GM19023 (cell line): ENCODE measurements at regions not wholly inside any gene's neighbourhood (a gene's known extent, or its start where the extent isn't known, plus 50 kb on each side); places are given as distances from the start of the nearest gene placed in this dataset.
"Not testable (repeated sequence)": the region's sequence is repeated elsewhere in the genome, so short reads cannot be mapped to it uniquely, and the experiment has no call there.

Experiments used
- ATAC-seq: cut with Tn5 transposase; IDR thresholded peaks from one replicate; pipeline ENCODE4 v1.9.1; 2021; ENCODE audit warnings: mild to moderate bottlenecking, moderate library complexity; ENCODE audit not compliant: unreplicated experiment

GRCh38 chr3:34102288-34102687 is 303.9 kb downstream of the PDCD6IP start:
- ATAC-seq = no peak

DNA sequence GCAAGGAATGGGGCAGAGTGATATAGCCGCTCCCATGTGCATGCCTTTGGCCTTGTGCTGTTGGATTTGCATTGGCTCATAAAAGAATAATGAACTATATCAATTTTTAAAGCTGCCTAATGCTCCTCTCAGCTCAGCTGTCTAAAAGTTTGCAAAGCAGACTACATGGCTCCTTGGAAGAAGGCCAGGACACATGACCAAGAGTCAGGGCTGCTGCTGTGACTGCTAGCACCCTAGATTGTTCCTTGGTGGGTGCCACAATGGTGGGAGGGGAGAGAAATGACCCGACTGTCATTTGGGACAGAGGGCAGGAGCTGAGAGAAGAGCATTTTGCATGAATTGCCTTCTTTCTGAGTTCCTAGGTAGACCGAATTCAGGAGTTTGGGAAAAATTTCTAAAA is 307.9 kb downstream of the PDCD6IP start:
- no peak for ATAC-seq

- ATAC-seq = peak; percentile 34
Observed at GRCh38 chr3:34106879-34107278, 308.4 kb downstream of the PDCD6IP start.

DNA sequence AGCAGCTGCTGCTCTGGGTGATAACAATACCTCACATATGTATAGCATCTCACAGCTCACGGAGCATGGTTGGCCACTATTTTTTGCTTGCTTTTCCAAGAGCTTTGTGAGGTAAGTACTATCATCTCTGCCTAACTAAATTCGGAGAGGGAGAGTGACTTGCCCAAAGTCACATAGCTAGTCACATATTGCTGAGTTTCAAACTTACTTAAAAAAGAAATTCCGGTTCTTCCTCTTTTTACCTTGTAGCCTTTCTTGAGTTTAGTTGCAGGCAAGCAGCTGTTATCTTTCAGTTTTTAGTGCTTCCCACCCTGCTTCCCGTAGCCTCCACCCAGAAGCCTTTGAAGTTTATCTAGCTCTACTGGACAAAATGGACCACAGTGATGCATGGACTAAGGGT is 309.2 kb downstream of the PDCD6IP start:
- peak; percentile 45 for ATAC-seq

DNA sequence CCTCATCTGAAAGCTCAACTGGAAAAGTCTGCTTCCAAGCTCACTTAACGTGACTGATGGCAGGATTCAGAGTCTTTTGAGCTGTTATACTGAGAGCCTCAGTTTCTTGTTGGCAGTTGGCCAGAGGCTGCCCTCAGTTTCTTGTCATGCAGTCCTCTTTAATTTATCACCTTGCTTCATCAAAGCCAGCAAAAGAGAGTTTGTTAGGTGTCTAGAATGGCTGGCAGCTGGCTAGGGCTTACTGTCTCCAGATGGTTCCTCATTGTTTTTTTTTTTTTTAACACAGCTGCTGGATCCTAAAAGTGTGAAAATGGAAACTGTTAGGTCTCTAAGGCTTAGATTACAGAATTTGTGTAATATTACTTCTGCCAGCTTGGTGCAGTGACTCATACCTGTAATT is 310.6 kb downstream of the PDCD6IP start:
- no peak for ATAC-seq

GRCh38 chr3:34109846-34110245 is 311.4 kb downstream of the PDCD6IP start:
- ATAC-seq = no peak

- no peak for ATAC-seq
Observed at GRCh38 chr3:34111361-34111760, 312.9 kb downstream of the PDCD6IP start.

DNA sequence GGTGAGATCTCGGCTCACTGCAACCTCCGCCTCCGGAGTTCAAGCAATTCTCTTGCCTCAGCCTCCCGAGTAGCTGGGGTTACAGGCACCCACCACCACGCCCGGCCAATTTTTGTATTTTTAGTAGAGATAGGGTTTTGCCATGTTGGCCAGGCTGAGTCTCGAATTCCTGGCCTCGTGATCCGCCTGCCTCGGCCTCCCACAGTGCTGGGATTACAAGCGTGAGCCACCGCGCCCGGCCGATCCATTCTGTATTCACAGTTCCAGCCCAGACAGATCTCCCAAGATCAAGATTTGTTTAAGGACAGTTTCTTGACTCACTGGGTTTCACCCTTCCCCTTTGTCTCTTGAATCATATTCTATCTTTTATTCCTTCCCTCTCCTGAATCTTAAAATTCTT is 313.8 kb downstream of the PDCD6IP start:
- not testable (repeated sequence) for ATAC-seq

- no peak for ATAC-seq
Observed at GRCh38 chr3:34131091-34131490, 332.7 kb downstream of the PDCD6IP start.

DNA sequence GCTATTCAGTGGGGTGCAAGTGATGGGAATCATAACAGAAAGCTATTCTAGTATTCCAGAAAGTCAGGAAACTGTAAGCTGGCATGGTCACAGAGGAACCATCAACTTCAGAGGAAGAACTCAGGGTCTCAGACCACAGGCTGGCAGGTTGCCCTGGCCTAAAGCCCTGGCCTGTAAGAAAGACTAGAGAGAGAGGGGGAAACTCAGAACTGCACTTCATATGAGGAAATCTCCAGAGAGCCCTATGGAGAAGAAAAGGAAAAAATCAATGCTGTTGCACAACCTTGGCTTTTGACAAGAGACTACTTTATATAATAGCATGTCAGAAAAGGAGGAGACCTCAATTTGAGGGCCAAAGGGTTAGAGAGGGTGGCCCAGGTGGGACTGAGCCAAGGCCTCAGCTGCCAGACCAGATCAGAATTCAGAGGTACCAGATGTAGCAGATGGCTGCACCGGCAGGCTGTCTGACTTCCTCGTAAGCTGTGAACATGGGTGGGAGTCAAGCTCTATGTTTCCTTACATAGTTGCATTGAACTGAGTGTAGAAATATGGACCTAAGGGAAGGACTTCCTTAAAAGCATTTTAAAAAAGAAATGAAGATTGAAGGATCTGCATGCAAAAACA is 333.8 kb downstream of the PDCD6IP start:
- no peak for ATAC-seq

DNA sequence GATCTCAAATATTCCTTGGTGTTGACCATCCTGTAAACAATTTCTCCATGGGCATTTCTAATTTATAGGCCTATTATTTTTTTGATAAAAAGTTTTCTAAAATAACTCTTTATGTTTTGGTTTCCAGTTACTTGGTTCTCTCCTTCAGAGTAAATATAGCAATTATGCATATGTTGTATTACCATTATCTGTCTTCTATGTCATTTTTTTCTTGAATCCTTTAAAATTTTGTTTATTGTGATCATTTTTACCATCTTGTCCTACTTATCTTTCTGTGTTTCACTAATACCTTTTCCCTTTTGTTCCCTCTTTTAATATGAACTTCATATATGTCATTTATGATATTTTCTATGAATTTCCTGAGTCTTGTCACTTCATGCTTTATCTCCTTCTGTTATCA is 341.1 kb downstream of the PDCD6IP start:
- no peak for ATAC-seq

- no peak for ATAC-seq
Observed at GRCh38 chr3:34140616-34141015, 342.2 kb downstream of the PDCD6IP start.

DNA sequence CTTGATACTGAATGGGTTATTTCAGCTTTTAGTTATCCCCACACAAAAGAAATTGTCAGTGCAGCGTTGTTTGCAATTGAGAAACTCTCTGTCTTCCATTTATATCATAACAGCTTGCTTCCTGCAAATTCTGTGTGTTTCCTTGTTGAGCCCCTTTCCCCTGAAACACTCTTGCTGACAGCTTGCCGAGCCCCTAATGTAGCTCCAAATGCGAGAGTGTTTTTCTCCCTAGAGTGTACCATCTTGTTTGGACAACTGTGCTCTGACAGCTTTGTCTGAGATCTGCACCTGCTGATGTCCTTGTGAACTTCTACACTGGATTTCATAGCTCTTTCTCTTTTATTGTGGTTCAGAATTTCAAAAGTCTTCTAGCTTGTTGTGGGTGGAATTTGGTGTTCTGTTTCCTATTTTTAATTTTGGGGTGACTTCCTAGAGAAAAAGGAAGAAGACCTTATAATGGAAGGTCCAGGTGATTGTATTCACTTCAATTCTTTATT is 343.5 kb downstream of the PDCD6IP start:
- no peak for ATAC-seq

DNA sequence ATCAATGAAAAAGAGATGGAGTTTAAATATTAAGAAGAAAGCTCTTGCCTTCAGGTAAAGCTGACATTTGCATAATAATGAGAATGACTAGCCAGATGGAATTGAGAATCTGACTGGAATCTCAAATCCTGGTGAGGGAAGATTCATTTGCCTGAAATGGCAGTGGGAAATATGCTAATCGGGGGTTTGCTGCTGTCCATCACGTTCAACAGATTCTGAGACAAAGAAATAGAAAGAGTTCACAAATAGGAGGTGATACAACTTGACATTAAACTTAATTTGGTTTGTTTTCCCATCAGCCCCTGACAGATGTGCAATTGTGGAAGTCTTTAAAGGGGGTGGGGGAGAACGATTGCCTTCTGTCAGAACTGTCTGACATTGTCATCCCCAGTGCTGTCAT is 347.4 kb downstream of the PDCD6IP start:
- ATAC-seq = no peak

- no peak for ATAC-seq
Observed at GRCh38 chr3:34146596-34146995, 348.2 kb downstream of the PDCD6IP start.

DNA sequence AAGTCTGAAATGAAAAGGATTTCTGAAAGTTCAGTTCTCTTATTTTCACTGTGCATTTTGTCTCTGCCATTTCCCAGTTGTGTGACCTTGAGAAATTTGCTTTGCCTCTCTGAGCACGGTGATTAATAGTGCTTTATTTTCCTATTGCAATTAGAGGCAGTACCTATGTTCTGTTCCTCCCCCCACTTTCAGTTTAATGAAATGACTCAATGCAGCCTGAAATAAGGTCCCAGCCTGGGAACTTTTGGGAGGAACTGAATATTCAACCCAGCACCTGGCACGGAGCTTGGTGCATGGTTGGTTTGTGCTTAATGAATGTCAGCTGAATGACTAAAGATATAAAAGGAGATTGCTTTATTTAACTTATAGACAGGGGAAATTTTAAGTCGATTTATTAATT is 352.6 kb downstream of the PDCD6IP start:
- no peak for ATAC-seq

DNA sequence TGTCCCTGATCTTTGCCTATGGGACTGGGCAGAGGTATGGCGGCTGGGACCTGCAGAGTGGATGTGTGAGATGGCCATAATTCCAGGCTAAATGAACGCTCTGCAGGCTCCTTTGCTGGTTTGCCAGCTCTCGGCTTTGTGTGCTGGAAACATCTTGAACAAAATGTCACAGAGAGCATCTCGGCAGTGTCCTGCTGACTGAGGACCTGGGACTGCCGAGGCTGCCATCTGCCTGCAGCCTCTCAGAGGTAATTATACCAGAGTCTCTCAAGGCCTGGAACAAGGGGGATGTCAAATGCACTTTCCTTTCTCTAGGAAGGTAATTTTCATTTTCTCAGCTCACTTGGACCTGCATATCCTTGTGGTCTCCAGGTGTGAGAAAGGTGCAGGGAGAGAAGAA is 354.2 kb downstream of the PDCD6IP start:
- ATAC-seq = no peak

GRCh38 chr3:34155108-34155507 is 356.7 kb downstream of the PDCD6IP start:
- no peak for ATAC-seq

GRCh38 chr3:34155666-34156065 is 357.2 kb downstream of the PDCD6IP start:
- peak; percentile 61 for ATAC-seq

DNA sequence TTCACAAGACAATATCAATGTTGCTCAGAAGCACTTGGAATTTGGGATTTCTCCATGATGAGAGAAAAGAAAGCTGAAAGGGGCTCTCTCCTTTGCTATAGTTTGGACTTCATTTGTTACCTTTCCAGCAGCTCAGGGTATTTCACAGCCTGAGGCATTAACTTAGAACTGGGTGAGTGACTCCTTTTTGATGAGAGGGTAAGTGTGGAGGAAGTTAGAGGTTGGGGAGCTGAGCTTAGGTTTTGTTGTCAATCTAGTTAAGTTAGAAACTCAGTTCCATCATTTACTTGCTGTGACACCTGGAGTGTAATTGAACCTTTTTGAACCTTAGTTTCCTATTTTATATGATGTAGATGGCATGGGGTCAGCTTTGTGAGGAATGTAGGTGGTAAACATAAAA is 359.1 kb downstream of the PDCD6IP start:
- no peak for ATAC-seq

- ATAC-seq = no peak
Observed at GRCh38 chr3:34159613-34160420, 361.4 kb downstream of the PDCD6IP start.

DNA sequence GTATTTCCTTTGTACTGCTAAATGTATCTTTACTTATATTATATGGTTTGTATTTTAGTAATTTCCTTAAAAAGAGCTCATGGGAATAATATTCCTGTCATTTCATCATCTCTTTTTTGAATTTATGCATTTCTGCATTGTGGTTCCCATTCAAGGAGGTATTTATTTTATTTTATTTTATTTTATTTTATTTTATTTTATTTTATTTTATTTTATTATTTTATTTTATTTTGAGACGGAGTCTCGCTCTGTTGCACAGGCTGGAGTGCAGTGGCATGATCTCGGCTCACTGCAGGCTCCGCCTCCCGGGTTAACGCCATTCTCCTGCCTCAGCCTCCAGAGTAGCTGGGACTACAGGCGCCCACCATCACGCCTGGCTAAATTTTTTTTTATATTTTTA is 371.2 kb downstream of the PDCD6IP start:
- ATAC-seq = not testable (repeated sequence)
